HCEC 1CT (cell line): ENCODE measurements at regions not wholly inside any gene's neighbourhood (a gene's known extent, or its start where the extent isn't known, plus 50 kb on each side); places are given as distances from the start of the nearest gene placed in this dataset.

Experiments
- DNase-seq: peaks from one replicate; pipeline ENCODE4 v3.0.0-alpha.2; 2017

GRCh38 chr10:105328503-105329133 is 687.5 kb downstream of the SORCS3 start:
- DNase-seq: no peak
